ENCODE measurements at regions not wholly inside any gene's neighbourhood (a gene's known extent, or its start where the extent isn't known, plus 50 kb on each side); places are given as distances from the start of the nearest gene placed in this dataset.

DNA sequence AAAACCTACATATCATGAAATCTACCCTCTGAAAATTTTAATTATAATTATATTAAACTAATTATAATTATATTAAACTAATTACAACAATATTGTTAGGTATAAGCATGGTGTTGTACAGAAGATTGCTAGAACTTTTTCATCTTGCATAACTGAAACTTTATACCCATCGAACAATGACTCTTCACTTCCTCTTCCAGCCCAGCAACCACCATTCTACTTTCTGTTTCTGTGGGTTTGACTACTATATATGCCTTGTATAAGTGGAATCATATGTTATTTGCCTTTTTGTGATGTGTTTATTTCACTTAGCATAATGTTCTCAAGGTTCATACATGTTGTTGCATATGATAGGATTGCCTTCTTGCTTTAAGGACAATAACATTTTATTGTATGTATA, 274.2 kb upstream of the CCNH start:
- Histone ChIP-seq H3K27ac (no peak overlapping the region), H3K4me3 (no peak overlapping the region)
- DNase-seq (ENCODE audit: low spot score): no peak
- TF ChIP-seq, protein P1, sequence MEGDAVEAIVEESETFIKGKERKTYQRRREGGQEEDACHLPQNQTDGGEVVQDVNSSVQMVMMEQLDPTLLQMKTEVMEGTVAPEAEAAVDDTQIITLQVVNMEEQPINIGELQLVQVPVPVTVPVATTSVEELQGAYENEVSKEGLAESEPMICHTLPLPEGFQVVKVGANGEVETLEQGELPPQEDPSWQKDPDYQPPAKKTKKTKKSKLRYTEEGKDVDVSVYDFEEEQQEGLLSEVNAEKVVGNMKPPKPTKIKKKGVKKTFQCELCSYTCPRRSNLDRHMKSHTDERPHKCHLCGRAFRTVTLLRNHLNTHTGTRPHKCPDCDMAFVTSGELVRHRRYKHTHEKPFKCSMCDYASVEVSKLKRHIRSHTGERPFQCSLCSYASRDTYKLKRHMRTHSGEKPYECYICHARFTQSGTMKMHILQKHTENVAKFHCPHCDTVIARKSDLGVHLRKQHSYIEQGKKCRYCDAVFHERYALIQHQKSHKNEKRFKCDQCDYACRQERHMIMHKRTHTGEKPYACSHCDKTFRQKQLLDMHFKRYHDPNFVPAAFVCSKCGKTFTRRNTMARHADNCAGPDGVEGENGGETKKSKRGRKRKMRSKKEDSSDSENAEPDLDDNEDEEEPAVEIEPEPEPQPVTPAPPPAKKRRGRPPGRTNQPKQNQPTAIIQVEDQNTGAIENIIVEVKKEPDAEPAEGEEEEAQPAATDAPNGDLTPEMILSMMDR (IDR thresholded peaks at IDR 0.05): no peak

DNA sequence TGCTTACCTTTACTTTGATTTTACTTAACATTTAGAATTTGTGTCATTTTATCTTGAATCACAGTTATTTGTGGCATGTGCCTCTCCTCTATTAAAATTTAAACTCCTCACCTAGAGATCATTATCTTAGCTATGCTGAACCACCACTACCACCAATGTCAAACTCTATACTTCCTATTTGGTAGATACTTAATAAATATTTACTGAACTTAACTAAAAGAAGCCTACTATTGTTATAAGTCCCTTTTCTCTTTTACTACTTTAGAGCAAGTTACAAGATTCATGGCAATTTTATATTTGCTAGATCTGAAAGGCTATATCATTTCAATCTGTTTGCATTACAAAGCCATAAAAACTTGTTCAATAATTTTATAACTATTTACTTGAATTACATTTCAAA, 273.3 kb upstream of the CCNH start:
- TF ChIP-seq, protein P1 (IDR thresholded peaks at IDR 0.05): no peak

DNA sequence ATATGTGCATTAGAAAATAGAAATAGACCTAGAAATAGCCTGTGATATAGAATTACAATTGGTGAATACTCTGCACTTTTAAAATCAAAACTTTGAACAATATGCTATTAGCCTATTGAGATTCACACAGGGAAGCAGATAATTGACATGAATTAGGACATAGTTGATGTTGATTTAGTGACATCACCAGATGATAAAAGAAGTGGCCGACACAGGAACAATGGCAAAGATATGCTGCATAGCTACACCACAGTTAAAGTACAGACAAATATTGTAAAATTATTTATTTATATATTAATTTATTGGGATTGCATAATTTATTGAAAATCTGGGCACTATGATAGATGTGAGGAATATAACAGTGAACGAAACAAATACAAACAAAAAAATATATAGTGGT, 261.5 kb upstream of the CCNH start:
- H3K4me3 ChIP-seq: no peak overlapping the region
- H3K27ac ChIP-seq: no peak overlapping the region
- TF ChIP-seq, protein P1 (IDR thresholded peaks at IDR 0.05): no peak
- no peak for DNase-seq (ENCODE audit: low spot score)

More for the DNA sequence above, 273.3 kb upstream of the CCNH start:
- H3K4me3 ChIP-seq: no peak overlapping the region
- DNase-seq (ENCODE audit: low spot score): no peak
- no peak overlapping the region for H3K27ac ChIP-seq

DNA sequence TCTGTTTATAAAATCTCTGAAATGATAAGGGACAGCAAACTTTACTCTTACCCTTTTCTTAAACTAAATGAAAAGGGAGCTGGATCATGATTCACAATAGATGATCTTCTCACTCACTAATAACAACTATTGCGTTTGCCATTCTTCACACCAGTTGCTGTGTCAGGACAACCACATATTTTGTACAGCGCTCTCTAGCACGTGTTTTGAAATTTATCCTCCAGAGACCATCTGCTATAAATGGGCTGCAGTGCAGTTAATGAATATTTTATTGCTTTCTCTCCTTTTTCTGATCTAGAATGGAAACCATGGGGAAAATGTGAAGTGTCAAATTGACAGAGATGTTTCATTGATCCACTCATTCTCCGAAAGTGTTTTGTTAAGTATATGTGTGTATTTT, 258.4 kb upstream of the CCNH start:
- DNase-seq (ENCODE audit: low spot score): no peak
- TF ChIP-seq, protein P1 (IDR thresholded peaks at IDR 0.05): no peak
- Histone ChIP-seq H3K27ac (no peak overlapping the region), H3K4me3 (no peak overlapping the region)

DNA sequence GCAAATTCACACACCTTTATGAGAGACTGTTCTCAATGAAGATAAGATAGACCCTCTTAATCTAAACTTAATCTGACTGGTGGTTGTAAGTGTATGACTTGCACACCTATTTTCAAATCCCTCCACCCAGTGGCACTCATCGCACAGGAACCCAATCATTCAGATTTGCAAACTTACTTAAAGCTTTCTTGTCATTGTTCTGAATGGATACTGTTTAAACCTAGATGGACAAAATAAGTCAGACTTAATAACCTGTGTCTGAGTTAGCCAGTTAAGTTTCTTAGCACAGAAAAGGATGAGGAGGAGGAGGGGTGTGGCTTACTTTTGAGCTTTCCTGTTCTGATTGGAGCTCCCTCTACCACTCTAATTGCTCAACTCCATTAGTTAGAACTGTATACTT, 252.4 kb upstream of the CCNH start:
- no peak for DNase-seq (ENCODE audit: low spot score)
- TF ChIP-seq, protein P1 (IDR thresholded peaks at IDR 0.05): no peak
- H3K4me3 ChIP-seq: no peak overlapping the region
- no peak overlapping the region for H3K27ac ChIP-seq

DNA sequence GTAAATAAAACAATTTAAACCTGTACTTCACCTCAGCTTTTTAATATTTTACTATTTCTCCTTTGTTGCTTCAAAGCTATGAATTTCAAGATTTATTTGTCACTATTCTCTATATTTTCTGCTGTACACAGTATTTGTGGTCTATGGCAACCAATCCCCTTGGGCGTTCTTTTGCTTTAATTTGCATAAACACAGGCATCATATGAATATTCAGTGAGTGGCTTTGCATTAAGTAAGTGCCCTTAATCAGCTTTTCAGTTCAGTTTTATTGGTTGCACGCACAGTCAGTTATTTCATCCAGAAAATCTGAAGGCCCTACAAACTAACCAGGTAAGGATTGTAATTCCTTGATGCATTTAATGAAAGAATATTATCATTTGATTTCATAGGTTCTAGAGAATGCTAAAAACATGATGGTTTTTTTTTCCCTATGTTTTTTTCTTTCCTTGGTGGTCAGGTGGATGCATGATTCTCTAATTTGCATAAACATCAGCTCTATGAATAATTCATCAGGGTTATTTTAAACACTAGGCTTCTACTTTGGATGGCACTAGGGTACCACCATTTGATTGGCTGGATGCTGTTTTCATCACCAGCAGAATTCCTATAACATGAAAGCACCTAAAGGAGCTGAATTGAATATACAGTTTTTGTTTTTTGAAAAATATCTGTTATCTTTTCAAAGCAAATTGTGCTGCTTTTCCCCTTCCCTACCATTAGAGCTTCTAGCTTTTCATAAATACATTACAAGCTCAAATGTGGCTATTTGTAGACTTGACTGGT, 249.2 kb upstream of the CCNH start:
- Histone ChIP-seq H3K27ac (no peak overlapping the region), H3K4me3 (no peak overlapping the region)
- DNase-seq (ENCODE audit: low spot score): no peak
- TF ChIP-seq, protein P1 (IDR thresholded peaks at IDR 0.05): no peak

DNA sequence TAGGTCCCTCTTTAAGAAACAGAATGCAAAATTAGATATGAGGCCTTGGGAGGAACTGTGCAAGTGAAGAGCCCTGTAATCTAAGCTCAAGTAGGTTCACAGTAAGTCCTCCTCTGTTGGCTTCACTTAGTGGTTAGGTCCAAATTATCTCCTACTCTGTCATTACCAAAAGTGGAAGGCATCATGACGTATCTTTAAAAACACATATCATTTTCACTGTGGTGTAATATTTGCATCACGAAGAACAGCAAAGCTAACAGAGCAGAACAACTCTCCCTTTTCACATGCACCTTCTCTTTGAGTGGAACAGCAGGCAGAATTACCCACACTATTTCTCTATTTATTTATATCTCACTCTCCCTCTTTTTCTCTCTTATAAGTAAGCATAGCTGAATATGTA, 240.5 kb upstream of the CCNH start:
- TF ChIP-seq, protein P1 (IDR thresholded peaks at IDR 0.05): no peak
- DNase-seq (ENCODE audit: low spot score): no peak
- H3K27ac ChIP-seq: no peak overlapping the region
- no peak overlapping the region for H3K4me3 ChIP-seq
